ENCODE measurements at regions not wholly inside any gene's neighbourhood (a gene's known extent, or its start where the extent isn't known, plus 50 kb on each side); places are given as distances from the start of the nearest gene placed in this dataset.

DNA sequence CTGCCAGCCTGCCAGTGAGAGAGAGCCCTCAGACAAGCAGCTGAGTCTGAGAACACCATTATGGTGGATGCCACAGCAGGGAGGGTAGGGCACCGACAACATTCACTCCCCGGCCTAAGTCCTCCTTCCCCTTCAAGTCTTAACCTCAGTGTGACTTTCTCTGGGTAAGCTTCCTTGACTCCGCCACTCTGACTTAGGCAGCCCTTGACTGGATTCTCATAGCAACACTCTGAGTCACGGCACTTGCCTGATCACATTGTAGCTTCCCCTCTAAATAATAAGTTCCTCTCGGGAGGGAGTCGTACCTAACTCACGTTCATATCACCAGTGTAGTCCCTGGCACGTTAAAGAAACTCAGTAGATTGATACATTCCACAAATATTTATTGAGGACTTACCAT is 180.5 kb downstream of the FOXB1 start:
- TF ChIP-seq SP1 (IDR thresholded peaks at IDR 0.05) = no peak
- no peak for TF ChIP-seq L3MBTL2 (conservative IDR thresholded peaks at IDR 0.05)
- no peak for TF ChIP-seq ARNT (IDR thresholded peaks at IDR 0.05)
- TF ChIP-seq BHLHE40 (IDR thresholded peaks at IDR 0.05; ENCODE audit: borderline replicate concordance) = no peak
- no peak for TF ChIP-seq TARDBP (IDR thresholded peaks at IDR 0.05)
- TF ChIP-seq ZNF384 (IDR thresholded peaks at IDR 0.05) = no peak
- no peak for TF ChIP-seq SUZ12 (IDR thresholded peaks at IDR 0.05)
